ENCODE measurements at regions not wholly inside any gene's neighbourhood (a gene's known extent, or its start where the extent isn't known, plus 50 kb on each side); places are given as distances from the start of the nearest gene placed in this dataset.

DNA sequence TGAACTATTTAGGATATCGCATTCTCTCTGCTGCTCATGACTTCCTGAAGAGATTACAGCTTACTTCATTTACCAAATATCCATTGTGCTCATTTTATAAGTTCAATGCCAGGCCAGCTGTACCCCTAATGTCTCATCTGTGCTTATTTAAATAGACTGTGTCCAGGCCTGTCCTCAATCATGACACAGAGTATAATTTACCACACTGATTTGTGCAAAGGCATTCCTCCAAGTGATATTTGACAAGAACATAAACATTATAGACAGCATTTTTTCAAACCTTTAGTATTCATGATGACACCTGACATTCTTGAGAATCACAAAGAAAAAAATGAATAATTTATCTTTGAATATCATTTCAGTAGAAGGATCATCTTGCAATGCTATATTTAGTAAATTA is 260.1 kb upstream of the SEMA3D start:
- no peaks in the 10 kb centered on the region for H3K36me3 ChIP-seq
- DNase-seq = no peak
- no peak overlapping the region for H3K4me3 ChIP-seq (ENCODE audit: low read depth, low read length)
- H3K27ac ChIP-seq = no peak overlapping the region
- TF ChIP-seq, protein P1, sequence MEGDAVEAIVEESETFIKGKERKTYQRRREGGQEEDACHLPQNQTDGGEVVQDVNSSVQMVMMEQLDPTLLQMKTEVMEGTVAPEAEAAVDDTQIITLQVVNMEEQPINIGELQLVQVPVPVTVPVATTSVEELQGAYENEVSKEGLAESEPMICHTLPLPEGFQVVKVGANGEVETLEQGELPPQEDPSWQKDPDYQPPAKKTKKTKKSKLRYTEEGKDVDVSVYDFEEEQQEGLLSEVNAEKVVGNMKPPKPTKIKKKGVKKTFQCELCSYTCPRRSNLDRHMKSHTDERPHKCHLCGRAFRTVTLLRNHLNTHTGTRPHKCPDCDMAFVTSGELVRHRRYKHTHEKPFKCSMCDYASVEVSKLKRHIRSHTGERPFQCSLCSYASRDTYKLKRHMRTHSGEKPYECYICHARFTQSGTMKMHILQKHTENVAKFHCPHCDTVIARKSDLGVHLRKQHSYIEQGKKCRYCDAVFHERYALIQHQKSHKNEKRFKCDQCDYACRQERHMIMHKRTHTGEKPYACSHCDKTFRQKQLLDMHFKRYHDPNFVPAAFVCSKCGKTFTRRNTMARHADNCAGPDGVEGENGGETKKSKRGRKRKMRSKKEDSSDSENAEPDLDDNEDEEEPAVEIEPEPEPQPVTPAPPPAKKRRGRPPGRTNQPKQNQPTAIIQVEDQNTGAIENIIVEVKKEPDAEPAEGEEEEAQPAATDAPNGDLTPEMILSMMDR (IDR thresholded peaks at IDR 0.05; ENCODE audit: low read depth, low read length) = no peak
- H3K9me3 ChIP-seq (ENCODE audit: severe bottlenecking) = no peaks in the 10 kb centered on the region
- no peaks in the 10 kb centered on the region for H3K27me3 ChIP-seq (ENCODE audit: insufficient read depth, low read depth, severe bottlenecking)

DNA sequence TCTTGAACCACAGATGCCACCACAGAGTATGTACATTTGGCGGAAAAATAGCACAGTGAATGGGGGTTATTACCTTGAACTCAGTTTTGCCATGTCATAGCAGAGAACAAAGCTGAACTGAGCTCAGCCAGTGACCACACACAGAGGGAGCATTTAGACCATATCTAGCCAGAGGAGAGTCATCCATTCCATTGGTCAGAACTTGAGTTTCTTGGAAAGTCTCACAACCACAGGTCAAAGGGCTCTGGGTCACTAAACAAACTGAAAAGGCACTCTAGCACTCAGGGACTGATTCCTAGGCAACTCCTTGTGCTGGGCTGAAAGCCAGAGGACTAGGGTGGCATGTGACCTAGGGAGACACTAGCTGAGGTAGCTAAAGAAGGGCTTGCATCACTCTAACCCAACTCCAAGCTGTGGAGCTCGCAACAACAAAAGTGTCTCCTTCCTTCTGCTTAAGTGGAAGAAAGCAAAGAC is 239.7 kb upstream of the SEMA3D start:
- Histone ChIP-seq H3K27me3 (ENCODE audit: insufficient read depth, low read depth, severe bottlenecking) (no peaks in the 10 kb centered on the region), H3K4me3 (ENCODE audit: low read depth, low read length) (no peak overlapping the region), H3K9me3 (ENCODE audit: severe bottlenecking) (no peaks in the 10 kb centered on the region), H3K36me3 (no peaks in the 10 kb centered on the region), H3K27ac (no peak overlapping the region)
- TF ChIP-seq, protein P1 (IDR thresholded peaks at IDR 0.05; ENCODE audit: low read depth, low read length) = no peak
- no peak for DNase-seq

DNA sequence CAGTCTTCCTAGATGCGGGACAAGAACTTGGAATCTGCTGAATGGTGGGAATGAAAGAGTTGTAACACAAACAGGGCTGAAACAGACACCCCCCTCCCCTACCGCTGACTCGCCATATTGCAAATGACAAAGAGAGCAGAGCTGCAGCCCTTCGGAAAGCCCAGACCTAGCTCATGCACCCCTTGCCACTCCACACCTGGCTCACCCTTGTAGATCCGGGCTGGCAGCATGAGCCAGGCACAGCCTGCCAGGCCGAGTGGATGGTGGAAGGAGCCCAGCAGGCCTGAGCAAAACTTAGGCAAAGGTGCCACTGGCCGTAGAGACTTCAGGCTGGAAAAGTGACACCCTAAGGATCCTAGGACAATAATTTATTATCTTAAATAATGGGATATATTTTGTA is 237.4 kb upstream of the SEMA3D start:
- no peak for DNase-seq
- H3K27me3 ChIP-seq (ENCODE audit: insufficient read depth, low read depth, severe bottlenecking) = no peaks in the 10 kb centered on the region
- H3K27ac ChIP-seq = no peak overlapping the region
- TF ChIP-seq, protein P1 (IDR thresholded peaks at IDR 0.05; ENCODE audit: low read depth, low read length) = no peak
- H3K4me3 ChIP-seq (ENCODE audit: low read depth, low read length) = no peak overlapping the region
- no peaks in the 10 kb centered on the region for H3K36me3 ChIP-seq
- no peaks in the 10 kb centered on the region for H3K9me3 ChIP-seq (ENCODE audit: severe bottlenecking)

DNA sequence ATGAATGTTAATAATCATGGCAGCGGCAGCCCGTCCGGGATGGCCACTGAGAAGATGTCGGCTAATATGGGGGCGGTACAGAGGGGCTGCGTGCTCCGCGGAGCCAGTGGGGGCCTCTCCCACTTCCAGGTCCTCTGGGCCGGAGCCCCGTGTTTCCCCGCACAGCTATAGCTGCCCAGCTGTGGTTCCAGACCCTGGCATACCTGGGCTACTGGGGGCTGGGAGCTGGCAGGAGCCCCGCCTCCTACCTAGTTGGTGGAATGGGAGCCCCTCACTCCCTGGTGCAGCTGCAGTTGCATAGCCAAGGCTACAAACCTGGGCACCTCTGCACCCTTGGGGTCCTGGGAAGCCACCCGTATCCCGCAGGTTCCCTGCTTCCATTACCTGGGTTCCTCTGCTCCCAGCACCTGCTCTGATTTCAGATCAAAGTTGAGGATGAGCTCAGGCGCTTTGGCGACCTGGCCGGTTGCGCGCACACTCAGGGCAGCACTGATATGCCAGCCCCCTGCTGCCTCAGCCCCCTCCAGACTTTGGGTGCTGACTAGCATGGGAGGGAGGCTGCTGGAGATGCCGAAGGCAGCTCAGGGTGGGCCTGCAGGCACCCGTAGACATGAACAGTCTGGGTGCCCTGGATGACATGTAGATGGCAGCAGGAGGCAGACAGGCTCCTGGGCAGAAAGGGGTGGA is 236.5 kb upstream of the SEMA3D start:
- Histone ChIP-seq H3K4me3 (ENCODE audit: low read depth, low read length) (no peak overlapping the region), H3K36me3 (no peaks in the 10 kb centered on the region), H3K9me3 (ENCODE audit: severe bottlenecking) (no peaks in the 10 kb centered on the region), H3K27ac (no peak overlapping the region), H3K27me3 (ENCODE audit: insufficient read depth, low read depth, severe bottlenecking) (no peaks in the 10 kb centered on the region)
- no peak for DNase-seq
- TF ChIP-seq, protein P1 (IDR thresholded peaks at IDR 0.05; ENCODE audit: low read depth, low read length) = no peak

DNA sequence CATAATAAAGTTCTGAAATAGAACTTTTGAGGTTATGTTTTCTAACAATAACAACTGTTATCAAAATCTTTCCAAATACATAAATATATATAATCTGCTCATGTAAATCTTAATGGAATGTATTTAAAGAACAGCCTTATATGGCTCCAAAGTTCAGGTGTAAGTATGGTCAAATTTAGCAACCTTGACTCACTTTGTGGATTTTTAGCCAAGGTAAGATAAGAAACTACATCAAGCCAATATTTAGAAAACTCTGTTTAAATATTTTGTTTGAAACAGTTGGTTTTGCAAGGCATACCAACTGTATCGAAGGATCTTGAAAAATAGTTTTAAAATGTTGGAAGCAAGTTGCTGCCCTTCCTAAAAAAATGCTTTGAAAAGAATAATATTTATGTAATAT is 228.9 kb upstream of the SEMA3D start:
- no peak for DNase-seq
- H3K9me3 ChIP-seq (ENCODE audit: severe bottlenecking) = no peaks in the 10 kb centered on the region
- no peak overlapping the region for H3K4me3 ChIP-seq (ENCODE audit: low read depth, low read length)
- TF ChIP-seq, protein P1 (IDR thresholded peaks at IDR 0.05; ENCODE audit: low read depth, low read length) = no peak
- H3K27me3 ChIP-seq (ENCODE audit: insufficient read depth, low read depth, severe bottlenecking) = no peaks in the 10 kb centered on the region
- H3K36me3 ChIP-seq = no peaks in the 10 kb centered on the region
- H3K27ac ChIP-seq = no peak overlapping the region

DNA sequence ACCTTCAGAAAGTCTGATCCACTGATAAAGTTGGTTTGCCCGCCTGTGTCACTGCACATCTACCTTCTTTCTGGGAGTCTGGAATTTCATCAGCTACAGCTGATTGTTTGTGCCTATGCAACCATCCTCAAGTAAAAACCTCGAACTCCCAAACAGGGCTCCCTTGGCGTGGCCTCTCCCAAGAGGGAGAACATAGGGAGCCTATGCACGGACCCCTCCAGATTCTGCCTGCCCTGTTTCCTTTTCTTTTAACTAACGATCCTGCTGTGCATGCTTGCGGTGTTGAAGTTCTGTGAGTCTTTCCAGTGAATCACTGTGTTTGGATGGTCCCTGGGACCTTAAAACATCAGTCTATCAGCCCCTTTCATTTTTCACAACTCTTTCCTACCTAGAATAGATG is 226.9 kb upstream of the SEMA3D start:
- Histone ChIP-seq H3K4me3 (ENCODE audit: low read depth, low read length) (no peak overlapping the region), H3K27ac (no peak overlapping the region), H3K27me3 (ENCODE audit: insufficient read depth, low read depth, severe bottlenecking) (no peaks in the 10 kb centered on the region), H3K36me3 (no peaks in the 10 kb centered on the region), H3K9me3 (ENCODE audit: severe bottlenecking) (no peaks in the 10 kb centered on the region)
- DNase-seq = no peak
- TF ChIP-seq, protein P1 (IDR thresholded peaks at IDR 0.05; ENCODE audit: low read depth, low read length) = no peak
